ENCODE measurements at regions not wholly inside any gene's neighbourhood (a gene's known extent, or its start where the extent isn't known, plus 50 kb on each side); places are given as distances from the start of the nearest gene placed in this dataset.

- TF ChIP-seq CTCF (IDR thresholded peaks at IDR 0.05), result no peak
- no peak for TF ChIP-seq POLR2A (IDR thresholded peaks at IDR 0.05)
- no peak for TF ChIP-seq POLR2AphosphoS5 (IDR thresholded peaks at IDR 0.05)
- no peak for DNase-seq (ENCODE audit: low spot score in 2 of 2)
- H3K27me3 ChIP-seq, result no peaks in the 10 kb centered on the region
- H3K9me3 ChIP-seq, result no peaks in the 10 kb centered on the region
- no peak overlapping the region for H3K4me3 ChIP-seq
- H3K36me3 ChIP-seq, result no peaks in the 10 kb centered on the region
- intact Hi-C loops (cut with DNase I; ENCODE audit: low total_unique reads), result no loop called here
- no peak overlapping the region for H3K27ac ChIP-seq
- no peaks in the 10 kb centered on the region for H3K4me1 ChIP-seq
Measured at GRCh38 chr3:76021376-76021775, 236.0 kb upstream of the ZNF717 start.

GRCh38 chr3:76024640-76025039, 239.3 kb upstream of the ZNF717 start:
- Histone ChIP-seq H3K9me3 (no peaks in the 10 kb centered on the region), H3K27ac (no peak overlapping the region), H3K4me1 (no peaks in the 10 kb centered on the region), H3K36me3 (no peaks in the 10 kb centered on the region), H3K4me3 (no peak overlapping the region), H3K27me3 (no peaks in the 10 kb centered on the region)
- intact Hi-C loops (cut with DNase I; ENCODE audit: low total_unique reads), result no loop called here
- TF ChIP-seq POLR2AphosphoS5 (IDR thresholded peaks at IDR 0.05) (no peak), CTCF (IDR thresholded peaks at IDR 0.05) (peak in 1 of 3 donors; percentile 21)
- DNase-seq (ENCODE audit: low spot score in 2 of 2), result no peak

GRCh38 chr3:76025561-76025960, 240.2 kb upstream of the ZNF717 start:
- H3K27me3 ChIP-seq, result no peaks in the 10 kb centered on the region
- no peaks in the 10 kb centered on the region for H3K36me3 ChIP-seq
- TF ChIP-seq POLR2A (IDR thresholded peaks at IDR 0.05) (no peak), POLR2AphosphoS5 (IDR thresholded peaks at IDR 0.05) (no peak), CTCF (IDR thresholded peaks at IDR 0.05) (no peak)
- H3K9me3 ChIP-seq, result no peaks in the 10 kb centered on the region
- no peak for DNase-seq (ENCODE audit: low spot score in 2 of 2)
- intact Hi-C loops (cut with DNase I; ENCODE audit: low total_unique reads), result no loop called here
- H3K4me1 ChIP-seq, result no peaks in the 10 kb centered on the region
- H3K27ac ChIP-seq, result no peak overlapping the region
- no peak overlapping the region for H3K4me3 ChIP-seq

GRCh38 chr3:76026379-76026778, 241.0 kb upstream of the ZNF717 start:
- intact Hi-C loops (cut with DNase I; ENCODE audit: low total_unique reads), result no loop called here

GRCh38 chr3:76028774-76029173, 243.4 kb upstream of the ZNF717 start:
- H3K4me1 ChIP-seq, result no peaks in the 10 kb centered on the region
- no peak overlapping the region for H3K27ac ChIP-seq
- no peak for DNase-seq (ENCODE audit: low spot score in 2 of 2)

More at GRCh38 chr3:76026379-76026778, 241.0 kb upstream of the ZNF717 start:
- Histone ChIP-seq H3K4me1 (no peaks in the 10 kb centered on the region), H3K4me3 (no peak overlapping the region), H3K36me3 (no peaks in the 10 kb centered on the region), H3K27me3 (no peaks in the 10 kb centered on the region), H3K9me3 (no peaks in the 10 kb centered on the region), H3K27ac (no peak overlapping the region)
- TF ChIP-seq CTCF (IDR thresholded peaks at IDR 0.05) (no peak), POLR2AphosphoS5 (IDR thresholded peaks at IDR 0.05) (no peak), POLR2A (IDR thresholded peaks at IDR 0.05) (no peak)
- no peak for DNase-seq (ENCODE audit: low spot score in 2 of 2)

More at GRCh38 chr3:76028774-76029173, 243.4 kb upstream of the ZNF717 start:
- Histone ChIP-seq H3K36me3 (no peaks in the 10 kb centered on the region), H3K27me3 (no peaks in the 10 kb centered on the region), H3K9me3 (no peaks in the 10 kb centered on the region), H3K4me3 (no peak overlapping the region)
- TF ChIP-seq POLR2AphosphoS5 (IDR thresholded peaks at IDR 0.05), result no peak
- TF ChIP-seq POLR2A (IDR thresholded peaks at IDR 0.05), result no peak
- TF ChIP-seq CTCF (IDR thresholded peaks at IDR 0.05), result no peak
- intact Hi-C loops (cut with DNase I; ENCODE audit: low total_unique reads), result no loop called here

All from breast epithelium (tissue), 4 donors.